ENCODE measurements at regions not wholly inside any gene's neighbourhood (a gene's known extent, or its start where the extent isn't known, plus 50 kb on each side); places are given as distances from the start of the nearest gene placed in this dataset.

DNA sequence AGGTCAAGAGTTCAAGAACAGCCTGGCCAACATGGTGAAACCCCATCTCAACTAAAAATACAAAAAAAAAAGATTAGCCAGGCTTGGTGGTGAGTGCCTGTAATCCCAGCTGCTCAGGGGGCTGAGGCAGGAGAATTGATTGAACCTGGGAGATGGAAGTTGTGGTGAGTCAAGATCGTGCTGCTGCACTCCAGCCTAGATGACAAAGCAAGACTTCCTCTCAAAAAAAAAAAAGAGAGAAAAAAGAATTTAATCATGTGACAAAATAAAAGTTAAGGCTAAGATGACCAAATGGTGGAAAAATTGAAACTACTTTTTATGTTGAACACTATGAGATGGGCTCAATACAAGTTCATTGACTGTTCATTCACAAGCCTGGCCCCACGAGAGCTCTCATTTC is 141.1 kb upstream of the WDR11 start:
- Histone ChIP-seq H3K4me1 (ENCODE audit: control insufficient read depth, insufficient read depth, low read length) (no peaks in the 10 kb centered on the region), H3K9ac (ENCODE audit: low read length) (no peak overlapping the region), H3K27me3 (replicated peaks; ENCODE audit: control insufficient read depth, insufficient read depth, low read length) (no peaks in the 10 kb centered on the region), H3K36me3 (ENCODE audit: control insufficient read depth, insufficient read depth, low read length, severe bottlenecking) (no peaks in the 10 kb centered on the region), H3K9me3 (ENCODE audit: control insufficient read depth, low read length) (no peaks in the 10 kb centered on the region), H3K4me3 (ENCODE audit: low read length) (no peak overlapping the region)
- no peak for DNase-seq (ENCODE audit: low read depth)

DNA sequence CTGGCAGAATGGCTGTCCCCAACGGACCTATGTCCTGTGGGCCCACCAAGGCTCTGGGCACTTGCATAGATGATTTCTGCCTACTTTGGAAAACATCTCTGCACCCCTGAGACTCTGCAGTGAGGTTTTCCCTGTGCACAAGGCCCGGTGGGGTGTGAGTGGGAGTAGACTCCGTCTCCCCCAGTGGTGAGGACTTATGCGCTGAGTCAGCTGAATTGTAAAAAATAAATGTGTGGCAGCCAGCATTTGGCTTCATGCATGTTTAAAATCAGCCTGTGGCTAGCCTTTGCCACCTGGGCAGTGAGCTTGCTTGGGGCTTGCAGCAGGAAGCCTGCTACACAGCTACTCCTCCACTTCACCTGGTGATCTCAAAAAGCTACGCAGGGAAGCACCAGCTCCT is 139.3 kb upstream of the WDR11 start:
- H3K27me3 ChIP-seq (replicated peaks; ENCODE audit: control insufficient read depth, insufficient read depth, low read length): no peaks in the 10 kb centered on the region
- no peak for DNase-seq (ENCODE audit: low read depth)
- H3K4me3 ChIP-seq (ENCODE audit: low read length): no peak overlapping the region
- H3K9me3 ChIP-seq (ENCODE audit: control insufficient read depth, low read length): no peaks in the 10 kb centered on the region
- H3K36me3 ChIP-seq (ENCODE audit: control insufficient read depth, insufficient read depth, low read length, severe bottlenecking): no peaks in the 10 kb centered on the region
- H3K9ac ChIP-seq (ENCODE audit: low read length): no peak overlapping the region
- no peaks in the 10 kb centered on the region for H3K4me1 ChIP-seq (ENCODE audit: control insufficient read depth, insufficient read depth, low read length)

DNA sequence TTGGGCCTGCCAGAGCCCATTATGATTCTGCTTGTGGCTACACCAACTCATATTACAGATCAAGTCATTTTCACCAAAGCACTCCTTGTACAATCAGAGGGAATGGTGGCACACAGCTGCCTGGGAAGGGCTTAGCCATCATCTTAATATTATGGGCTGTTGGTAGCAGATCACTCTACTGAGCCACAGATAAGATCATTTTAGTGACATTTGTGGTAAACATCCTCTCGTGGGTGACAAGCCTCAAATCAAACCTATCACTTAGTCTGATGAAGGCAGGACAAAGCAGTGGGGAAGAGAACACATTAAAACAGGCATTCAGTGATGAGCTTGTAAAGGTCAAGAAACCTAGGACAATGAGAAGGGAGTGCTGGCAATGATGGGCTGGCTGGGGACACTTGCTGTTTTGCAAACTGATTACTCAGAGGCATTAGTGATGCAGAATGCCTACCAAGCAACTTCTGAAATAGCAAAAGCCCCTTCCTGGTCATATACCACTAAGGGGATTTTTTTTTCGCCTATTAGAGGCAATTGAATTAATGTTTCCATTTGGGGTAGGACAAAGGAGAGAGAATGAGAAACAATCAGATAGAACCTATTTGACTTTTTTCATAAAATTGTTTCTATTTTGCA is 137.5 kb upstream of the WDR11 start:
- Histone ChIP-seq H3K27me3 (replicated peaks; ENCODE audit: control insufficient read depth, insufficient read depth, low read length) (no peaks in the 10 kb centered on the region), H3K4me3 (ENCODE audit: low read length) (no peak overlapping the region), H3K36me3 (ENCODE audit: control insufficient read depth, insufficient read depth, low read length, severe bottlenecking) (no peaks in the 10 kb centered on the region), H3K9me3 (ENCODE audit: control insufficient read depth, low read length) (peaks cover 4% of the 10 kb centered on the region), H3K9ac (ENCODE audit: low read length) (no peak overlapping the region), H3K4me1 (ENCODE audit: control insufficient read depth, insufficient read depth, low read length) (no peaks in the 10 kb centered on the region)
- no peak for DNase-seq (ENCODE audit: low read depth)

DNA sequence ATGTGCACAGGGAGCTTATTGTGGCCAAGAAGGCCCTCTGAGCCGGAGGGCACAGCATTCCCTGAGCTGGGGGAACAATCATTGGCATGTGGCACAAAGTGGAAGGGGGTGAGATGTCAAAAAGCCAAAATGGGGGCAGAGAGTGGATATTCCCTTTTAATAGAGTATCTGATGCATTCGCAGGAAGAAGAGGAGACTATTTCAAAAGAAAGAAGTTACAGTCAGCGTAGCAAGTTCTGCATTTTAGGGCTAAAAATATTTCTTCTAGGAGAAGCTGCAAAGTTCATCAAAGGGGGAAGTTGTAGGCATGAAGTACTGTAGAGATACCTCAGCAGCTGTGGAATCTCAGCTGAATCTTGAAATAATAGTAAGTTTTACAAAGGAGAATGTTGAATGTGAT is 136.0 kb upstream of the WDR11 start:
- DNase-seq (ENCODE audit: low read depth): no peak
- H3K27me3 ChIP-seq (replicated peaks; ENCODE audit: control insufficient read depth, insufficient read depth, low read length): no peaks in the 10 kb centered on the region
- no peak overlapping the region for H3K9ac ChIP-seq (ENCODE audit: low read length)
- no peak overlapping the region for H3K4me3 ChIP-seq (ENCODE audit: low read length)
- peaks cover 4% of the 10 kb centered on the region for H3K9me3 ChIP-seq (ENCODE audit: control insufficient read depth, low read length)
- no peaks in the 10 kb centered on the region for H3K36me3 ChIP-seq (ENCODE audit: control insufficient read depth, insufficient read depth, low read length, severe bottlenecking)
- no peaks in the 10 kb centered on the region for H3K4me1 ChIP-seq (ENCODE audit: control insufficient read depth, insufficient read depth, low read length)

DNA sequence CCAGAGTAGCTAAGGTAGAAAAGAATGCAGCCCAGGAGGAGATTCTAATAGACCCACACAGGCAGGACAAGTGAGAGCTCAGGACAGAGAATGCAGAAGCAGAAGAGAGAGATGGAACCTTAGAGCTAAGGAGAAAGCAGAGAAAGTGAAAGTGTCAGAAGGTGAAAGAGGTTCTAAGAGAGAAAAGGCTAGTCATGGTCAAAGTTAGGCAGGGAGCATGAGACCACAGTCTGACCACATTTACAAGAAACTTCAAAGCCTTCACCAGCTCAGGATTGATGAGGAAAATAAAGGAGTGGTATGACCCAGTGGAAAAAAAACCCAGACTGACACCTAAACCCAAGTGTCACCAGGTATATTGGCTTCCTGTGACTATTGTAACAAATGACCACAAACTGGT is 131.8 kb upstream of the WDR11 start:
- H3K4me1 ChIP-seq (ENCODE audit: control insufficient read depth, insufficient read depth, low read length): no peaks in the 10 kb centered on the region
- no peak for DNase-seq (ENCODE audit: low read depth)
- no peak overlapping the region for H3K9ac ChIP-seq (ENCODE audit: low read length)
- H3K4me3 ChIP-seq (ENCODE audit: low read length): no peak overlapping the region
- no peaks in the 10 kb centered on the region for H3K27me3 ChIP-seq (replicated peaks; ENCODE audit: control insufficient read depth, insufficient read depth, low read length)
- peaks cover 4% of the 10 kb centered on the region for H3K9me3 ChIP-seq (ENCODE audit: control insufficient read depth, low read length)
- no peaks in the 10 kb centered on the region for H3K36me3 ChIP-seq (ENCODE audit: control insufficient read depth, insufficient read depth, low read length, severe bottlenecking)

DNA sequence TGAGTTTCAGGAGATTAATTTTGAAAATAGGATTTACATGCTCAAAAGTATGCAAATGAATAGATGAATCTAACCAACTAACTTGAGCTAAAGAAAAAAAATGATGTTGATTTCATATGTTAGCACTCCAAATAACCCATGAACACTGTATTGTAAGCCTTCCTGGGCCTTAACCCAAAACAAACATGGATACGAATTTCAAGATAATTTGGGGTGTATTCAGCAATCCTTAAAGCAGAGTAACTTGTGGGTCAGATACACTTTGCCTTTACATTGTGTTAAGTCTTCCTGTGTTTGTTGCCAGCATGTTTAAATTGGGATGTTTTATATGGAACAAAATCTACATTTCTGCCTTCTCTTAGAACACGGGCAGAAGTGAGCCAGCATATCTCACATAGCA is 124.2 kb upstream of the WDR11 start:
- H3K27me3 ChIP-seq (replicated peaks; ENCODE audit: control insufficient read depth, insufficient read depth, low read length): no peaks in the 10 kb centered on the region
- no peak overlapping the region for H3K9ac ChIP-seq (ENCODE audit: low read length)
- DNase-seq (ENCODE audit: low read depth): peak; percentile 6
- no peak overlapping the region for H3K4me3 ChIP-seq (ENCODE audit: low read length)
- H3K36me3 ChIP-seq (ENCODE audit: control insufficient read depth, insufficient read depth, low read length, severe bottlenecking): no peaks in the 10 kb centered on the region
- no peaks in the 10 kb centered on the region for H3K4me1 ChIP-seq (ENCODE audit: control insufficient read depth, insufficient read depth, low read length)
- H3K9me3 ChIP-seq (ENCODE audit: control insufficient read depth, low read length): no peaks in the 10 kb centered on the region

DNA sequence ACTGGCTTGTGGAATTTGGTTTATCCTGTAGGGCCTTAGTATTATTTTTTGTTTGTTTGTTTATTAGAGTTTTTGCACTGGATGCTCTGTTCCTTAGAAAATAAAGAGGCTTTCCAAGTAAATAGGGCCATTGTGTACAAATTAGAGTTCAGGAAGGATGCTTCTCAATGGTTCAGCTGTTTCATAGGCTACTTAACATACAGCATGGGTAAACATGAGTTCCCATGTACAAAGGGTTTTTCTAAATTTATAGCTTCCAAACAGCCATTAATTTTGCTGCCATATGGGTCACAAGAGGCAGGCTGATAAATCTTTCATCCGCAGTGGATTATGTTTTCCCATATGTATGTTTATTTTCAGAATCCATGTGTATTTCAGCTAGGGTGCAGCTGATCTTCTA is 121.6 kb upstream of the WDR11 start:
- H3K4me3 ChIP-seq (ENCODE audit: low read length): no peak overlapping the region
- H3K4me1 ChIP-seq (ENCODE audit: control insufficient read depth, insufficient read depth, low read length): no peaks in the 10 kb centered on the region
- H3K9me3 ChIP-seq (ENCODE audit: control insufficient read depth, low read length): no peaks in the 10 kb centered on the region
- DNase-seq (ENCODE audit: low read depth): no peak
- no peaks in the 10 kb centered on the region for H3K27me3 ChIP-seq (replicated peaks; ENCODE audit: control insufficient read depth, insufficient read depth, low read length)
- H3K9ac ChIP-seq (ENCODE audit: low read length): no peak overlapping the region
- H3K36me3 ChIP-seq (ENCODE audit: control insufficient read depth, insufficient read depth, low read length, severe bottlenecking): no peaks in the 10 kb centered on the region

DNA sequence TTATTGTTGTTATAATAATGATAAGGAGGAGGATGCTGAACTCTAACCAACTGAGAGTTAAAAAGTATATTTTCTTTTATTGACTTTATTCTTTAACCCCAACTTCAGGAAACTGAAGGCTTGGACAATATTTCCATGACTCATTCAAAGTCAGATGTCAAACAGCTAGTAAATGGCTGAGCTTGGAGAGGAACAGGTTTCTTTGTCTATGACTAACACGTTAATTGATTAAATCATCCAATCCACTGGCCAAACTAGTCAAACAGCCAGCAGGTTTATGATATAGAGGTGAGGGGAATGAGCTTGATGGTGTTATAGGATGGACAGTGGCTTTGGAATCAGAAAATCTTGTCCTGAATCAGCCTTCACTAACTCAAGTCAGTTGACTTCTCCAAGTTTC is 119.1 kb upstream of the WDR11 start:
- no peaks in the 10 kb centered on the region for H3K4me1 ChIP-seq (ENCODE audit: control insufficient read depth, insufficient read depth, low read length)
- no peak overlapping the region for H3K9ac ChIP-seq (ENCODE audit: low read length)
- H3K9me3 ChIP-seq (ENCODE audit: control insufficient read depth, low read length): no peaks in the 10 kb centered on the region
- peaks cover under 1% of the 10 kb centered on the region for H3K27me3 ChIP-seq (replicated peaks; ENCODE audit: control insufficient read depth, insufficient read depth, low read length)
- no peaks in the 10 kb centered on the region for H3K36me3 ChIP-seq (ENCODE audit: control insufficient read depth, insufficient read depth, low read length, severe bottlenecking)
- no peak for DNase-seq (ENCODE audit: low read depth)
- H3K4me3 ChIP-seq (ENCODE audit: low read length): no peak overlapping the region

DNA sequence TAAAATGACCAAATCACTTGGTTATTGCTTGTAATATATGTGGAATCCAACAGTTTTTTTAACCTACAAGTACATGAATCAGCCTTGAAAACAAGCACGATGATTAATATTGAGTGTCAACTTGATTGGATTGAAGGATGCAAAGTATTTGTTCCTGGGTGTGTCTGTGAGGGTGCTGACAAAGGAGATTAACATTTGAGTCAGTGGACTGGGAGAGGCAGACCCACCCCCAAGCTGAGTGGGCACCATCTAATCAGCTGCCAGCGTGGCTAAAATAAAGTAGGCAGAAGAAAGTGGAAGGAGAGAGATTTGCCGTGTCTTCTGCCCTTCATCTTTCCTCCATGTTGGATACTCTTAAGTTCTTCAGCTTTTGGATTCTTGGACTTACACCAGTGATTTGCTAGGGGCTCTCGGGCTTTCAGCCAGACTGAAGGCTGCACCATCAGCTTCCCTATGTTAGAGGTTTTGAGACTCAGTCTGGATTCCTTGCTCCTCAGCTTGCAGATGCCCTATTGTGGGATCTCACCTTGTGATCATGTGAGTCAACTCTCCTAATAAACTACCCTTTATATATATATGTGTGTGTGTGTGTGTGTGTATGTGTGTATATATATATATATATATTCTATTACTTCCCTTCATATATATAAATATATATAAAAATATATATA is 118.4 kb upstream of the WDR11 start:
- Histone ChIP-seq H3K9ac (ENCODE audit: low read length) (no peak overlapping the region), H3K9me3 (ENCODE audit: control insufficient read depth, low read length) (no peaks in the 10 kb centered on the region), H3K36me3 (ENCODE audit: control insufficient read depth, insufficient read depth, low read length, severe bottlenecking) (no peaks in the 10 kb centered on the region), H3K27me3 (replicated peaks; ENCODE audit: control insufficient read depth, insufficient read depth, low read length) (peaks cover 3% of the 10 kb centered on the region), H3K4me1 (ENCODE audit: control insufficient read depth, insufficient read depth, low read length) (no peaks in the 10 kb centered on the region), H3K4me3 (ENCODE audit: low read length) (no peak overlapping the region)
- DNase-seq (ENCODE audit: low read depth): no peak

DNA sequence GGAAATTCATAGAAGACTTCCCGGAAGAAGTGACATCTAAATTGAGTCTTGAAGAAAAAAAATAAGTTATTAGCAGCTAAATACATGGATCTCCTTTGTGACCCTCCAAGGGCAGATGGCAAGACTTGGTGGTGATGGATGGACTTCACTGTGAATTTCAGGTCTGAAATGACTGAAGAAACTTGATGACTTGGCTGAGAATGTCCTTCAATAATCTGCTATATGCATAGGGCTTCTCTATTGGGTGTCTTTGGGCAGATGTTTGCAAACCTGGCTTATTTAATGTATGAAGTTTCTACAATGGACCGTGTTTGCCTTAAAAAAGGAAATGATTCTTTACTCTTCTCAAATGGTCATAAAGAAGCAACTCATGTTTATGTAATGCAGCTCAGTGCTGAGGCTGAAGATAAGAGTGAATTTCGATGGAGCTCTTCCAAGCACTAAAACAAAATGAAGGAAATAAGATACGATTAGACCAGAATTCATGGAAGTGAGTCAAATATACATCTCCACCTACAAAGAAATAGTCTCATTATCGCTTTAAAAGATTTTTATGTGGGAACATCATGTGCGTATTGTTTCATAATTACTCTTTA is 116.6 kb upstream of the WDR11 start:
- Histone ChIP-seq H3K9me3 (ENCODE audit: control insufficient read depth, low read length) (no peaks in the 10 kb centered on the region), H3K36me3 (ENCODE audit: control insufficient read depth, insufficient read depth, low read length, severe bottlenecking) (no peaks in the 10 kb centered on the region), H3K4me3 (ENCODE audit: low read length) (no peak overlapping the region), H3K4me1 (ENCODE audit: control insufficient read depth, insufficient read depth, low read length) (no peaks in the 10 kb centered on the region), H3K27me3 (replicated peaks; ENCODE audit: control insufficient read depth, insufficient read depth, low read length) (peaks cover 11% of the 10 kb centered on the region), H3K9ac (ENCODE audit: low read length) (no peak overlapping the region)
- no peak for DNase-seq (ENCODE audit: low read depth)

DNA sequence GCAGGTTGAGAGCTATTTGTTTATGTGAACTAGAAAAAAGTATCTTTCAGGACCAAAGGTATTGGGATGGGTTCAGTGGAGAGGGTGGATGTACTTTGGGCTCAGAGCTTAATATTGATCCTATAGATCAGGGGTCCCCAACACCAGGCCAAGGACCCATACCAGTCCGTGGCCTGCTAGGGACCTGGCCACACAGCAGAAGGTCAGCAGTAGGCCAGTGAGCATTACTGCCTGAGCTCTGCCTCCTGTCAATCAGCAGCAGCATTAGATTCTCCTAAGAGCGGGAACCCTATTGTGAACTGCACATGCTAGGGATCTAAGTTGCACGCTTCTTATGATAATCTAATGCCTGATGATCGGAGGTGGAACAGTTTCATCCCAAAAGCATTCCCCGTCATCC is 115.8 kb upstream of the WDR11 start:
- no peak overlapping the region for H3K9ac ChIP-seq (ENCODE audit: low read length)
- H3K4me1 ChIP-seq (ENCODE audit: control insufficient read depth, insufficient read depth, low read length): no peaks in the 10 kb centered on the region
- H3K4me3 ChIP-seq (ENCODE audit: low read length): no peak overlapping the region
- H3K9me3 ChIP-seq (ENCODE audit: control insufficient read depth, low read length): no peaks in the 10 kb centered on the region
- DNase-seq (ENCODE audit: low read depth): no peak
- no peaks in the 10 kb centered on the region for H3K36me3 ChIP-seq (ENCODE audit: control insufficient read depth, insufficient read depth, low read length, severe bottlenecking)
- H3K27me3 ChIP-seq (replicated peaks; ENCODE audit: control insufficient read depth, insufficient read depth, low read length): peaks cover 11% of the 10 kb centered on the region

All from adipocyte (in vitro differentiated cells).